H1 (cell line): ENCODE measurements at regions not wholly inside any gene's neighbourhood (a gene's known extent, or its start where the extent isn't known, plus 50 kb on each side); places are given as distances from the start of the nearest gene placed in this dataset.

Experiments used
- CTCF ChIA-PET: fragments of 300-600 bp; sonication (Branson Sonifier 250); formaldehyde crosslinking; loops from one replicate; lab custom pipeline; 2021; ENCODE audit not compliant: partially characterized antibody; lab: Charles Lee
- POLR2A ChIA-PET: fragments of 300-600 bp; sonication (Branson Sonifier 250); formaldehyde crosslinking; loops from one replicate; lab custom pipeline; 2021; ENCODE audit warnings: inconsistent platforms; ENCODE audit not compliant: partially characterized antibody; lab: Charles Lee
- DNase-seq, 2 experiments: peaks; one replicate each; pipeline versions ENCODE4 v3.0.0 to v3.0.0-alpha.2; 2010 to 2022; ENCODE audit warnings: low spot score in 2 of 2, low read depth in 1 of 2, mixed read lengths in 1 of 2
- FAIRE-seq: peaks from 2 replicates; lab custom pipeline; 2011; peaks lifted over from hg19 to GRCh38; lab: Jason Lieb, UNC
- H2AFZ ChIP-seq: 2 replicates; pipeline ENCODE4 v1.8.1; 2012; ENCODE audit warnings: low read length, inconsistent platforms
- H2AK5ac ChIP-seq: 2 replicates; pipeline ENCODE4 v1.6.1; 2013; ENCODE audit warnings: low read depth, low read length
- H2BK120ac ChIP-seq: replicated peaks from 2 replicates; pipeline ENCODE3; 2013; ENCODE audit warnings: low read depth, low read length, inconsistent platforms
- H2BK12ac ChIP-seq: 2 replicates; pipeline ENCODE4 v1.6.1; 2013; ENCODE audit warnings: low read depth, low read length
- H2BK15ac ChIP-seq: 2 replicates; pipeline ENCODE4 v1.6.1; 2013; ENCODE audit warnings: low read length
- H2BK20ac ChIP-seq: 2 replicates; pipeline ENCODE4 v1.6.1; 2013; ENCODE audit warnings: low read length
- H2BK5ac ChIP-seq: 2 replicates; pipeline ENCODE4 v1.6.1; 2013; ENCODE audit warnings: low read depth, low read length
- H3K14ac ChIP-seq: 2 replicates; pipeline ENCODE4 v1.6.1; 2013; ENCODE audit warnings: inconsistent platforms; ENCODE audit not compliant: insufficient read length
- H3K18ac ChIP-seq: 2 replicates; pipeline ENCODE4 v1.6.1; 2013; ENCODE audit warnings: low read length; ENCODE audit errors: extremely low read depth
- H3K23ac ChIP-seq: 2 replicates; pipeline ENCODE4 v1.6.1; 2013; ENCODE audit warnings: inconsistent platforms; ENCODE audit not compliant: insufficient read length
- H3K23me2 ChIP-seq: 2 replicates; pipeline ENCODE4 v1.6.1; 2013; ENCODE audit warnings: low read depth, low read length
- H3K27ac ChIP-seq: 2 replicates; pipeline ENCODE4 v1.6.1; 2011; ENCODE audit warnings: low read depth, low read length, inconsistent platforms
- H3K27me3 ChIP-seq, 4 experiments: replicated peaks in 1 of 4; 1 replicate in 1 of 4; 2 replicates in 3 of 4; pipeline versions ENCODE4 v1.6.1 to v1.8.1; 2011 to 2013; ENCODE audit warnings: low read length in 3 of 4, mild to moderate bottlenecking in 3 of 4, inconsistent platforms in 2 of 4, mixed read lengths in 2 of 4, moderate library complexity in 1 of 4; ENCODE audit not compliant: control insufficient read depth in 3 of 4, insufficient read depth in 3 of 4; ENCODE audit errors: extremely low read depth in 1 of 4
- H3K36me3 ChIP-seq, 4 experiments: 2 replicates each; pipeline versions ENCODE4 v1.6.1 to v1.8.1; 2011 to 2013; ENCODE audit warnings: mild to moderate bottlenecking in 4 of 4, low read length in 3 of 4, moderate library complexity in 2 of 4, control low read depth in 1 of 4, inconsistent platforms in 1 of 4; ENCODE audit not compliant: insufficient read depth in 4 of 4, control insufficient read depth in 2 of 4
- H3K4ac ChIP-seq: replicated peaks from 2 replicates; pipeline ENCODE3; 2013; ENCODE audit warnings: low read length, low read depth, mixed read lengths, inconsistent platforms; ENCODE audit not compliant: insufficient read length
- H3K4me1 ChIP-seq, 4 experiments: replicated peaks in 1 of 4; 1 replicate in 1 of 4; 2 replicates in 3 of 4; pipeline versions ENCODE4 v1.6.1 to v1.8.1; 2011 to 2013; ENCODE audit warnings: low read length in 3 of 4, inconsistent platforms in 2 of 4, mixed read lengths in 1 of 4; ENCODE audit not compliant: insufficient read depth in 4 of 4, control insufficient read depth in 3 of 4
- H3K4me2 ChIP-seq, 2 experiments: 2 replicates each; pipeline versions ENCODE4 v1.6.1 to v1.8.1; 2011 to 2013; ENCODE audit warnings: low read depth in 2 of 2, low read length in 2 of 2, control low read depth in 1 of 2, inconsistent platforms in 1 of 2, mild to moderate bottlenecking in 1 of 2; ENCODE audit not compliant: insufficient read depth in 1 of 2
- H3K4me3 ChIP-seq, 4 experiments: fragments of 200-600, 300-600 bp in 1 of 4; sonication (generic), shearing (Covaris generic), sonication (Bioruptor Twin) in 1 of 4; 2 replicates each; pipeline versions ENCODE4 v1.5.1 to v1.8.1; 2011 to 2016; ENCODE audit warnings: low read length in 4 of 4, low read depth in 3 of 4, control low read depth in 2 of 4, inconsistent platforms in 2 of 4, mild to moderate bottlenecking in 2 of 4, mixed read lengths in 1 of 4, moderate library complexity in 1 of 4; ENCODE audit not compliant: insufficient read depth in 2 of 4; ENCODE audit errors: extremely low read depth in 1 of 4
- H3K56ac ChIP-seq: replicated peaks from 2 replicates; pipeline ENCODE3; 2013; ENCODE audit warnings: low read depth, mild to moderate bottlenecking, mixed read lengths, low read length, inconsistent platforms; ENCODE audit not compliant: insufficient read length
- H3K79me1 ChIP-seq: 2 replicates; pipeline ENCODE4 v1.6.1; 2013; ENCODE audit warnings: low read depth, low read length, control low read depth
- H3K79me2 ChIP-seq, 2 experiments: 2 replicates each; pipeline versions ENCODE4 v1.6.1 to v1.8.1; 2012 to 2013; ENCODE audit warnings: low read length in 2 of 2, mild to moderate bottlenecking in 2 of 2, inconsistent platforms in 1 of 2; ENCODE audit not compliant: insufficient read depth in 2 of 2, control insufficient read depth in 1 of 2
- H3K9ac ChIP-seq, 4 experiments: replicated peaks in 1 of 4; 1 replicate in 1 of 4; 2 replicates in 3 of 4; pipeline versions ENCODE4 v1.6.1 to v1.8.1; 2011 to 2013; ENCODE audit warnings: low read depth in 3 of 4, low read length in 3 of 4, control low read depth in 2 of 4, mild to moderate bottlenecking in 2 of 4, moderate library complexity in 2 of 4, inconsistent platforms in 1 of 4; ENCODE audit errors: extremely low read depth in 1 of 4
- H3K9me3 ChIP-seq, 2 experiments: 2 replicates each; pipeline versions ENCODE4 v1.6.1 to v1.8.1; 2012 to 2013; ENCODE audit warnings: mild to moderate bottlenecking in 2 of 2, moderate library complexity in 2 of 2, control low read depth in 1 of 2, inconsistent platforms in 1 of 2, low read depth in 1 of 2, low read length in 1 of 2, mixed read lengths in 1 of 2; ENCODE audit not compliant: insufficient read depth in 2 of 2
- H4K20me1 ChIP-seq, 2 experiments: replicated peaks in 1 of 2; 2 replicates each; pipeline versions ENCODE3 to v1.8.1; 2011 to 2013; ENCODE audit warnings: inconsistent platforms in 2 of 2, low read length in 2 of 2, mild to moderate bottlenecking in 1 of 2; ENCODE audit not compliant: insufficient read depth in 2 of 2, control insufficient read depth in 1 of 2
- H4K5ac ChIP-seq: 2 replicates; pipeline ENCODE4 v1.6.1; 2013; ENCODE audit warnings: low read length, low read depth, mixed read lengths, inconsistent platforms; ENCODE audit not compliant: insufficient read length
- H4K8ac ChIP-seq: 2 replicates; pipeline ENCODE4 v1.8.0; 2013; ENCODE audit warnings: mild to moderate bottlenecking, moderate library complexity, low read length, inconsistent platforms; ENCODE audit not compliant: insufficient read depth; ENCODE audit errors: extremely low read depth
- H4K91ac ChIP-seq: replicated peaks from 2 replicates; pipeline ENCODE3; 2013; ENCODE audit warnings: low read length, mixed read lengths, inconsistent platforms; ENCODE audit not compliant: insufficient read length
- BRCA1 ChIP-seq: IDR thresholded peaks from 2 replicates; pipeline ENCODE4 v1.6.1; 2012; ENCODE audit warnings: low read depth, low read length, improper control_type of control experiment
- CBX5 ChIP-seq: fragments of 300-800, 300-1000 bp; sonication (generic); IDR thresholded peaks from 2 replicates; pipeline ENCODE4 v1.7.1; 2016; ENCODE audit warnings: antibody characterized with exemption, low read length, low read depth
- KDM4A ChIP-seq: IDR thresholded peaks from one replicate; pipeline ENCODE4 v1.7.1; 2012; ENCODE audit warnings: low read depth, mild to moderate bottlenecking, moderate library complexity, low read length, inconsistent platforms; ENCODE audit not compliant: severe bottlenecking
- MAFK ChIP-seq: IDR thresholded peaks from 2 replicates; pipeline ENCODE4 v1.6.1; 2012; ENCODE audit warnings: low read depth, mild to moderate bottlenecking, improper control_type of control experiment, low read length
- POU5F1 ChIP-seq: IDR thresholded peaks from 2 replicates; pipeline ENCODE4 v1.6.1; 2011; ENCODE audit warnings: low read depth, mild to moderate bottlenecking, low read length, moderate library complexity
- RNF2 ChIP-seq: fragments of 200-900, 300-1000 bp; sonication (generic); IDR thresholded peaks from 2 replicates; pipeline ENCODE4 v1.7.1; 2016; ENCODE audit warnings: borderline replicate concordance, low read depth, mild to moderate bottlenecking, antibody characterized with exemption, low read length; ENCODE audit not compliant: poor library complexity, severe bottlenecking; ENCODE audit errors: missing control alignments
- SIRT6 ChIP-seq: IDR thresholded peaks from one replicate; pipeline ENCODE4 v1.7.1; 2012; ENCODE audit warnings: low read length, inconsistent platforms
- USF2 ChIP-seq: IDR thresholded peaks from 2 replicates; pipeline ENCODE4 v1.6.1; 2011; ENCODE audit warnings: low read length, improper control_type of control experiment
- ZNF274 ChIP-seq: IDR thresholded peaks from 2 replicates; pipeline ENCODE4 v1.7.0; 2012; ENCODE audit warnings: low read length, borderline replicate concordance; ENCODE audit errors: extremely low read depth
- WGBS, 2 experiments: shearing (Covaris generic) in 1 of 2; methylation state at CpG; one replicate each; pipeline versions ENCODE4 v1.1.6 to v1.1.7; 2013 to 2015; ENCODE audit warnings: low lambda C conversion rate in 2 of 2, mixed read lengths in 2 of 2, inconsistent platforms in 1 of 2, low coverage in 1 of 2, missing lambda C conversion rate in 1 of 2; ENCODE audit not compliant: insufficient replicate concordance in 2 of 2, insufficient coverage in 1 of 2, insufficient read length in 1 of 2; ENCODE audit errors: extremely low coverage in 1 of 2, missing lambda C conversion rate in 1 of 2; 5-methylcytosine and 5-hydroxymethylcytosine counted together

GRCh38 chr3:166706094-166706493 lies 674.0 kb downstream of the ZBBX start:
- H2AFZ ChIP-seq: no peak overlapping the region
- H3K56ac ChIP-seq: no peak overlapping the region
- no peak overlapping the region for H3K23ac ChIP-seq
- H2BK5ac ChIP-seq: no peak overlapping the region
- H2BK12ac ChIP-seq: no peak overlapping the region
- H3K4me2 ChIP-seq: no peak overlapping the region
- ChIA-PET CTCF (no interaction called here), POLR2A (no interaction called here)
- no peak overlapping the region for H4K8ac ChIP-seq
- H3K79me2 ChIP-seq: no peaks in the 10 kb centered on the region
- no peaks in the 10 kb centered on the region for H3K23me2 ChIP-seq
- H3K4me3 ChIP-seq: no peak overlapping the region; a peak in 1 of 8 replicates
- no peaks in the 10 kb centered on the region for H3K79me1 ChIP-seq
- no peaks in the 10 kb centered on the region for H3K9me3 ChIP-seq
- no peak overlapping the region for H3K4ac ChIP-seq
- DNase-seq: no peak
- H3K14ac ChIP-seq: no peak overlapping the region
- no peak overlapping the region for H3K27ac ChIP-seq
- no peak overlapping the region for H2BK20ac ChIP-seq
- 84% methylated on average over 2 of the region's 2 CpGs; no CpG with 5 or more reads in 1 of the 2 experiments for WGBS, 2 experiments
- H3K36me3 ChIP-seq: no peaks in the 10 kb centered on the region
- TF ChIP-seq RNF2: no peak
- no peak for TF ChIP-seq USF2
- TF ChIP-seq BRCA1: no peak
- TF ChIP-seq KDM4A: no peak
- TF ChIP-seq ZNF274: no peak
- no peak for TF ChIP-seq CBX5
- TF ChIP-seq MAFK: no peak
- no peak for TF ChIP-seq SIRT6
- no peak for TF ChIP-seq POU5F1
- no peak overlapping the region for H3K18ac ChIP-seq
- no peak overlapping the region for H3K9ac ChIP-seq
- H2BK15ac ChIP-seq: no peak overlapping the region
- no peaks in the 10 kb centered on the region for H4K20me1 ChIP-seq
- no peaks in the 10 kb centered on the region for H3K27me3 ChIP-seq
- no peak overlapping the region for H4K91ac ChIP-seq
- no peak overlapping the region for H2AK5ac ChIP-seq
- no peak for FAIRE-seq
- H4K5ac ChIP-seq: no peak overlapping the region
- H2BK120ac ChIP-seq: no peak overlapping the region
- no peaks in the 10 kb centered on the region for H3K4me1 ChIP-seq
